Nephron progenitor cell (in vitro differentiated cells): ENCODE measurements at regions not wholly inside any gene's neighbourhood (a gene's known extent, or its start where the extent isn't known, plus 50 kb on each side); places are given as distances from the start of the nearest gene placed in this dataset.
A peak's percentile ranks its signal among the peaks of the same experiment; 100 is the strongest.

Experiments used
- DNase-seq: peaks from one replicate; pipeline ENCODE4 v3.0.0; 2021
- H3K27ac Mint-ChIP-seq: 2 replicates; pipeline ENCODE4 v1.8.0; 2021; ENCODE audit warnings: mild to moderate bottlenecking, moderate library complexity, mixed read lengths
- H3K27me3 Mint-ChIP-seq: 2 replicates; pipeline ENCODE4 v1.8.0; 2021; ENCODE audit warnings: mild to moderate bottlenecking, low read depth, mixed read lengths; ENCODE audit not compliant: poor library complexity
- H3K36me3 Mint-ChIP-seq: 2 replicates; pipeline ENCODE4 v1.8.0; 2021; ENCODE audit warnings: low read depth, mixed read lengths
- H3K4me1 Mint-ChIP-seq: 2 replicates; pipeline ENCODE4 v1.8.0; 2021; ENCODE audit warnings: mixed read lengths
- H3K4me3 Mint-ChIP-seq: 2 replicates; pipeline ENCODE4 v1.8.0; 2021; ENCODE audit warnings: mild to moderate bottlenecking, moderate library complexity, mixed read lengths
- H3K9me3 Mint-ChIP-seq: 2 replicates; pipeline ENCODE4 v1.8.0; 2021; ENCODE audit warnings: mild to moderate bottlenecking, moderate library complexity, mixed read lengths
- CTCF ChIP-seq: fragments of 200-600 bp; sonication (generic); IDR thresholded peaks from 2 replicates; pipeline ENCODE4 v1.5.0; 2021; ENCODE audit warnings: antibody characterized with exemption

- Mint-ChIP-seq H3K36me3 (peaks cover 11% of the 10 kb centered on the region), H3K4me3 (no peak overlapping the region), H3K9me3 (peaks cover 39% of the 10 kb centered on the region), H3K27me3 (peaks cover 2% of the 10 kb centered on the region), H3K27ac (no peak overlapping the region), H3K4me1 (no peaks in the 10 kb centered on the region)
- no peak for DNase-seq
- TF ChIP-seq CTCF: no peak
Measured at GRCh38 chr3:67765575-67765974, 111.2 kb upstream of the SUCLG2 start.

GRCh38 chr3:67745296-67745695 is 90.9 kb upstream of the SUCLG2 start:
- Mint-ChIP-seq H3K36me3 (peaks cover 7% of the 10 kb centered on the region), H3K9me3 (peaks cover 15% of the 10 kb centered on the region), H3K27me3 (no peaks in the 10 kb centered on the region), H3K27ac (no peak overlapping the region), H3K4me1 (no peaks in the 10 kb centered on the region), H3K4me3 (no peak overlapping the region)
- TF ChIP-seq CTCF: no peak
- no peak for DNase-seq

GRCh38 chr3:67744699-67745098 is 90.3 kb upstream of the SUCLG2 start:
- no peak for DNase-seq
- no peak for TF ChIP-seq CTCF
- Mint-ChIP-seq H3K27ac (no peak overlapping the region), H3K9me3 (peaks cover 11% of the 10 kb centered on the region), H3K36me3 (peaks cover 7% of the 10 kb centered on the region), H3K4me3 (no peak overlapping the region), H3K4me1 (no peaks in the 10 kb centered on the region), H3K27me3 (no peaks in the 10 kb centered on the region)

GRCh38 chr3:67739851-67740250 is 85.4 kb upstream of the SUCLG2 start:
- peaks cover 5% of the 10 kb centered on the region for H3K9me3 Mint-ChIP-seq
- H3K27me3 Mint-ChIP-seq: peaks cover 3% of the 10 kb centered on the region
- H3K36me3 Mint-ChIP-seq: no peaks in the 10 kb centered on the region
- no peak overlapping the region for H3K27ac Mint-ChIP-seq
- no peak for TF ChIP-seq CTCF
- peaks cover 5% of the 10 kb centered on the region for H3K4me1 Mint-ChIP-seq
- DNase-seq: no peak
- H3K4me3 Mint-ChIP-seq: no peak overlapping the region

GRCh38 chr3:67737906-67738865 is 83.8 kb upstream of the SUCLG2 start:
- TF ChIP-seq CTCF: no peak
- Mint-ChIP-seq H3K27me3 (peaks cover 3% of the 10 kb centered on the region), H3K4me1 (peaks cover 5% of the 10 kb centered on the region), H3K27ac (no peak overlapping the region), H3K4me3 (no peak overlapping the region), H3K9me3 (peaks cover 8% of the 10 kb centered on the region), H3K36me3 (peaks cover 4% of the 10 kb centered on the region)
- DNase-seq: no peak

- DNase-seq: no peak
- Mint-ChIP-seq H3K27me3 (peaks cover 3% of the 10 kb centered on the region), H3K4me1 (peaks cover 5% of the 10 kb centered on the region), H3K36me3 (peaks cover 4% of the 10 kb centered on the region), H3K27ac (peak overlapping the region; percentile 26), H3K4me3 (no peak overlapping the region), H3K9me3 (peaks cover 8% of the 10 kb centered on the region)
- no peak for TF ChIP-seq CTCF
Measured at GRCh38 chr3:67737140-67737539, 82.7 kb upstream of the SUCLG2 start.
